NOMO-1 treated with DMSO at 0.1 percent for 48 hours (cell line): ENCODE measurements at regions not wholly inside any gene's neighbourhood (a gene's known extent, or its start where the extent isn't known, plus 50 kb on each side); places are given as distances from the start of the nearest gene placed in this dataset.

Experiments used
- DNase-seq: peaks from one replicate; lab custom pipeline; 2025; ENCODE audit not compliant: unreplicated experiment; lab: John Stamatoyannopoulos, UW

GRCh38 chr5:77569409-77569808, 69.1 kb downstream of the OTP start:
- peak; percentile 48 for DNase-seq

- no peak for DNase-seq
These were observed 70.0 kb downstream of the OTP start for GRCh38 chr5:77568555-77568954.

- DNase-seq: peak; percentile 68
These were observed 70.4 kb downstream of the OTP start for GRCh38 chr5:77568082-77568481.

GRCh38 chr5:77563475-77563874, 71.4 kb upstream of the WDR41 start:
- no peak for DNase-seq

- no peak for DNase-seq
These were observed 69.8 kb upstream of the WDR41 start for GRCh38 chr5:77561965-77562364.

- DNase-seq: peak; percentile 52
These were observed 68.7 kb upstream of the WDR41 start for GRCh38 chr5:77560677-77561263.

- no peak for DNase-seq
These were observed 66.2 kb upstream of the WDR41 start for GRCh38 chr5:77558266-77558665.

GRCh38 chr5:77550406-77550805, 58.3 kb upstream of the WDR41 start:
- DNase-seq: no peak

- DNase-seq: no peak
These were observed 53.2 kb upstream of the WDR41 start for GRCh38 chr5:77545285-77545684.
